Stimulated activated CD4-positive, alpha-beta T cell treated with anti-CD3 and anti-CD28 coated beads, Interleukin-4, amount 100 ng/mL, for 1 hour (primary cell): ENCODE measurements at regions not wholly inside any gene's neighbourhood (a gene's known extent, or its start where the extent isn't known, plus 50 kb on each side); places are given as distances from the start of the nearest gene placed in this dataset.
"Not testable (repeated sequence)": the region's sequence is repeated elsewhere in the genome, so short reads cannot be mapped to it uniquely, and the experiment has no call there.

Experiments used
- DNase-seq: peaks from one replicate; pipeline ENCODE4 v3.0.0-alpha.2; 2020

GRCh38 chr10:43923328-43923727, 274.6 kb upstream of the ZNF32 start:
- DNase-seq: no peak

GRCh38 chr10:43922335-43923280, 273.9 kb upstream of the ZNF32 start:
- no peak for DNase-seq

GRCh38 chr10:43921881-43922280, 273.2 kb upstream of the ZNF32 start:
- DNase-seq: no peak

GRCh38 chr10:43921478-43921877, 272.8 kb upstream of the ZNF32 start:
- no peak for DNase-seq

- DNase-seq: not testable (repeated sequence)
Measured at GRCh38 chr10:43920236-43920758, 271.6 kb upstream of the ZNF32 start.

- DNase-seq: no peak
Measured at GRCh38 chr10:43913676-43914235, 265.1 kb upstream of the ZNF32 start.

- DNase-seq: no peak
Measured at GRCh38 chr10:43912469-43912868, 263.8 kb upstream of the ZNF32 start.

GRCh38 chr10:43906490-43906889, 257.8 kb upstream of the ZNF32 start:
- no peak for DNase-seq

GRCh38 chr10:43905512-43906236, 257.0 kb upstream of the ZNF32 start:
- DNase-seq: no peak

GRCh38 chr10:43904844-43905243, 256.2 kb upstream of the ZNF32 start:
- DNase-seq: no peak

GRCh38 chr10:43904301-43904700, 255.6 kb upstream of the ZNF32 start:
- DNase-seq: no peak

- no peak for DNase-seq
Measured at GRCh38 chr10:43903451-43903850, 254.8 kb upstream of the ZNF32 start.

GRCh38 chr10:43902842-43903241, 254.2 kb upstream of the ZNF32 start:
- DNase-seq: no peak

GRCh38 chr10:43901744-43902504, 253.2 kb upstream of the ZNF32 start:
- DNase-seq: no peak

GRCh38 chr10:43901302-43901701, 252.6 kb upstream of the ZNF32 start:
- no peak for DNase-seq

GRCh38 chr10:43900571-43900970, 251.9 kb upstream of the ZNF32 start:
- DNase-seq: no peak

- no peak for DNase-seq
Measured at GRCh38 chr10:43899224-43899959, 250.7 kb upstream of the ZNF32 start.

- no peak for DNase-seq
Measured at GRCh38 chr10:43898592-43898991, 249.9 kb upstream of the ZNF32 start.

GRCh38 chr10:43897765-43898419, 249.2 kb upstream of the ZNF32 start:
- no peak for DNase-seq

GRCh38 chr10:43892062-43892770, 243.5 kb upstream of the ZNF32 start:
- DNase-seq: no peak

- no peak for DNase-seq
Measured at GRCh38 chr10:43891241-43891640, 242.6 kb upstream of the ZNF32 start.
